ENCODE measurements at regions not wholly inside any gene's neighbourhood (a gene's known extent, or its start where the extent isn't known, plus 50 kb on each side); places are given as distances from the start of the nearest gene placed in this dataset.
"Not testable (repeated sequence)": the region's sequence is repeated elsewhere in the genome, so short reads cannot be mapped to it uniquely, and the experiment has no call there.

DNA sequence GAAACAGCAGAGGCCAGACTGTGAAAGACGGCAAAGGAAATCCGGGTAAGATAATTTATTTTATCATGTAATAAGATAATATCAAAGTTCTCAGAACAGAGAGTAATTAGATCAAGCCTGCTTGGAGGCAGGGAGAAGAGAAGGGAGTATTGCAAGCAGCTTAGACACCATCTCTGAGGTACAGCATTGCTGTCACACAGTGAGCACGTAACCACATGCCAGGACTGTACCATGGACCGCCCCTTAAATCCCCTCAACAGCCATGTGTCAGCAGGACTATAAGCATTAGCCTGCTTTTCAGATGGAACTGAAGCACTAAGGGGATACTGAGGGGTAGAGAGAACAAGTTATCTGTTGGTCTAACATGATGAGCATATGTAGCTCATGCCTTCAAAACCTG lies 141.5 kb downstream of the C6orf118 start:
- DNase-seq (ENCODE audit: low read depth) = no peak

DNA sequence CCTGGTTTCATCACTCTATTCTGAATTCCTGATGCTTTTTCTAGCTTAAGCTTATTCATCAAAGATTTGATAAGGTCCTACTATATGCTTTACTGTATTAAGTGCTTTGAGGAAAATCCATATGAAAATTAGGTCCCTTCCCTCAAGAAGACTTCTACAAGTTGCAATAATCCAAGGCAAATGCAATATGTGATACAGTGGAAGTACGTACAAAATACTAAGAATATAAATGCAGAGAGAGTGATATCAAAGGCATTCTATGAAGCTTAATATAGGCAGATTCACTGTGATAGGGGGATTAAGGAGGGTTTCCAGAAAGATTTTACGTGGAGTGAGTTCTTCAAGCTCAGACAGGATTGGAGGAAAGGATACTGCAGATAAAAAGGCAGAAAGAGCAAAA lies 142.1 kb downstream of the C6orf118 start:
- DNase-seq (ENCODE audit: low read depth) = no peak

DNA sequence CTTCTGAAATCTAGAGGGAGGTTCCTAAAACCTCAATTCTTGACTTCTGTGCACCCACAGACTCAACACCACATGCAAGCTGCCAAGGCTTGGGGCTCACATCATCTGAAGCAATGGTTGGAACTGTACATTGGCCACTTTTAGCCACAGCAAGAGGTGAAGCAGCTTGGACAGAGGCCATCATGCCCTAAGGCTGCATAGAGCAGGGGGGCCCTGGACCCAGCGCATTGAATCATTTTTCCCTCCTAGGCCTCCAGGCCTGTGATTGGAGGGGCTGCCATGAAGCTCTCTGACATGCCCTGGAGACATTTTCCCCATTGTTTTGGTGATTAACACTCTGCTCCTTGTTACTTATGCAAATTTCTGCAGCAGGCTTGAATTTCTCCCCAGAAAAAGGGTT lies 145.9 kb downstream of the C6orf118 start:
- no peak for DNase-seq (ENCODE audit: low read depth)

DNA sequence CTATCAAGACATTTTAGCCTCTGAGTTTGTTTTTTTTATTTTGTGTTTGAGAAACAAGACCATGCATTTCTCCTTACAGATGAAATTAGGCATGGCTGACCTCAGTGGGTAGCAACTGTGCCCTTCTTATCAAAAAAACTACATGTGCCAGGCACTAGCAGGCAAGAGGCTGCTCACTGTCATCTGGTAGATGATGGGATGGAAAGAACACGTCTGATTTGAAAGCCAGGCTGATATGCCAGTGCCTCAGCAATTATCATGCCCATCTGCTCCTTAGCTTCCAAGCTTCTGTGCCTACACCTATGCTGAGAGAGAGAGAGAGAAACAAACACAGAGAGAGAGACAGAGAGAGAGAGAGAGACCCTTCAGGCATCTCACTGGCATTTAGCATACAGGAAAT lies 149.9 kb downstream of the C6orf118 start:
- DNase-seq (ENCODE audit: low read depth) = no peak

DNA sequence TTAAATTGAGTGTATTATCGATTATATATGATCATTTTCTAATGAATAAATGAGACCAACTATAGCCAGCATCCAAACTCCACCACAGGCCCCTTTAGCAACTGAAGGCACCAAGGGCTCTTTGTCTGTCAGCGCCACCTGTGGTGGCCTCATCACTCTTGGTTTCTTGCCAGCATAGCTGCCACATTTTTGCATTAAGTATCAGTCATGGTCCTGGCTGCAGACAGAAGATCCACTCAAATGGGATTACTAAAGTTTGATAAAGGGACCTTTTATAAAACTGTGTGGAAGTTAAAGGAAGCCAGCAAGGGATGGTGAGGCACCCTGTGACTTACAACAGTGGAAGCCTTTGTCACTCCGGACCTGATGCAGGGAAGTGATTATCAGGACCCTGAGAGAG lies 162.9 kb downstream of the C6orf118 start:
- DNase-seq (ENCODE audit: low read depth) = no peak

GRCh38 chr6:165135889-165136288 lies 173.5 kb downstream of the C6orf118 start:
- DNase-seq (ENCODE audit: low read depth) = no peak

DNA sequence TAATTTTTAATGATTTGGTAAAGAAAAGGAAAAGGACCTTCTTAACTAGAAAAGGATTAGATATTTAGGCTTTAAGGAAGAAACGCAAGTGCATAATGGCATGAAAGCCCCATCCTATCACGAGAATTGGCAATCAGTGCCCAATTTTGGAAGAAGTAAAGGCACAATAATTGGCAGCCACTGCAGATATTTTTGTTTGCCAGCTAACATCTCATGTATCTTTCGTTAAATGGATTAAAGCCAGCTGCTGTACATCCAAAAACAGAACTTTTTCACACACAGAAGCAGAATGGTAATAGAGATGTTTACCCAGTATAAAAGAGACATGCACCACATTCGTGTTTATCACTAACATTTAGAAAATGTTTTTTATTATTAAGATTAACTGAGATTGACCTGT lies 180.3 kb downstream of the C6orf118 start:
- no peak for DNase-seq (ENCODE audit: low read depth)

DNA sequence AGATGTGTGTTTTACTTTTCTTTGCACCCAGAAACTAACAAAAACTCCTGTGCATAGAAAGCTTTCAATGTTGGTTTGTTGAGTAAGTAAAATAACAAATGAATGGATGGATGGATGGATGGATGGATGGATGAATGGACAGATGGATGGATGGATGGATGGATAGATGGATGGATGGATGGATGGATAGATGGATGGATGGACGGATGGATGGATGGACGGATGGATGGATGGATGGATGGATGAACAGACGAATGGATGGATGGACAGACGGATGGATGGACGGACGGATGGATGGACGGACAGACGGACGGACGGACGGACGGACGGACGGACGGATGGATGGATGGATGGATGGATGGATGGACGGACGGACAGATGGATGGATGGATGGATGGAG lies 181.7 kb downstream of the C6orf118 start:
- not testable (repeated sequence) for DNase-seq (ENCODE audit: low read depth)

DNA sequence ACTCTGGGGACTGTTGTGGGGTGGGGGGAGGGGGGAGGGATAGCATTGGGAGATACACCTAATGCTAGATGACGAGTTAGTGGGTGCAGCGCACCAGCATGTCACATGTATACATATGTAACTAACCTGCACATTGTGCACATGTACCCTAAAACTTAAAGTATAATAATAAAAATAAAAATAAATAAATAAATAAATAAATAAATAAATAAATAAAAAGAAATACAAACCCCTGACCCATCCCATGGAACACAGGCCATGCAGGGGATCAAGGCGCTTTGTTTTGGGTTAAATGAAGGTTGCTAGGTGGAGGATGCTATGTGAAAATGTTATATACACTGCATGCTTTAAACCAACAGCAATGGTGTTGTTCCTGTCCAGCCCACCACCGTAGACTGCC lies 184.7 kb downstream of the C6orf118 start:
- not testable (repeated sequence) for DNase-seq (ENCODE audit: low read depth)

GRCh38 chr6:165119231-165120020 lies 190.0 kb downstream of the C6orf118 start:
- no peak for DNase-seq (ENCODE audit: low read depth)

DNA sequence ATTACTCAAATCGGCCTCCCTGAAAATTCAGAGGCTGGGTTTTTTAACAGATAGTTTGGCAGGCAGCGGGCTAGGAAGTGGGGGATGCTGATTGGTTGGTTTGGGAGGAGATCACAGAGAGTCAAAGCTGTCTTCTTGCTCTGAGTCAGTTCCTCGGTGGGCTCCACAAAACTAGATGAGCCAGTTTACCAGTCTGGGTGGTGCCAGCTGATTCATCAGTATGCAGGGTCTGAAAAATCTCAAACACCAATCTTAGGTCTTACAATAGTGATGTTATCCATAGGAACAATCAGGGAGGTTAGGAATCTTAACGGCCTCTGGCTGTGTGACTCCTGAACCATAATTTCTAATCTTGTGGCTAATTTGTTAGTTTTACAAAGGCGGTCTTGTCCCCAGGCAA lies 190.7 kb downstream of the C6orf118 start:
- no peak for DNase-seq (ENCODE audit: low read depth)

GRCh38 chr6:165117806-165118205 lies 191.6 kb downstream of the C6orf118 start:
- no peak for DNase-seq (ENCODE audit: low read depth)

DNA sequence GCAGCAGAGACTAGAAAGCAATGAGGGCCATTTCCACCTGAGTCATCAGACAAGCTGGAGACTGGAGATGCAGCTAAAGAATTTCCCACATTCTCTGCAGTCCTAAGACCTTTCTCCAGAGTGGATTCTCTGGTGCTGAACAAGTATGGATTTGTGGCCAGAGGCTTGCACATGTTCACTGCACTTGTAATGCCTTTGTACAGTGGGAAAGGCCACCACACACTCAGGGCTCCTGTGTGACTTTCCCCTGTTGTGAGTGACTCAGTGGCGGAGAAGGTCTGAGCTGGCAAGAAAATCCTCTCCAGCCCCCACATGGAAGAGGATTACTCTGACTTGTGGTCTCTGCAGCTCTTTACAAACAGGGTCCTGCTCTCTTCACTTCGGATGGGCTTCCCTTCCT lies 192.3 kb downstream of the C6orf118 start:
- DNase-seq (ENCODE audit: low read depth) = no peak

DNA sequence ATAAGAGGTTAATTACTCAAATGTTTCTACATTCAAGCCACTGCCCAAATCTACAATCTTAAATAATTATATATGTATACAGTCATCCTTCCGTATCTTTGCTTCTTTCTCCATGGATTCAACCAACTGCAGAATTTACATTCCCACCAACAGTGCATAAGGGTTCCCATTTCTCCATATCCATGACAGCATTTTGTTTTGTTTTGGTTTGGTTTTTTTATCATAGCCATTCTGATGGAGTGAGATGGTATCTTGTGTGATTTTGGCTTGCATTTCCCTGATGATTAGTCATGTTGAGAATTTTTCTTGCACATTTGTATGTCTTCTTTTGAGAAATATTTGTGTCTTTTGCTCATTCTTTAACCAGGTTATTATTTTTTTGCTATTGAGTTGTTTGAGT lies 198.5 kb downstream of the C6orf118 start:
- DNase-seq (ENCODE audit: low read depth) = no peak

GRCh38 chr6:165109011-165109410 lies 200.4 kb downstream of the C6orf118 start:
- no peak for DNase-seq (ENCODE audit: low read depth)

GRCh38 chr6:165106261-165106660 lies 203.1 kb downstream of the C6orf118 start:
- no peak for DNase-seq (ENCODE audit: low read depth)

DNA sequence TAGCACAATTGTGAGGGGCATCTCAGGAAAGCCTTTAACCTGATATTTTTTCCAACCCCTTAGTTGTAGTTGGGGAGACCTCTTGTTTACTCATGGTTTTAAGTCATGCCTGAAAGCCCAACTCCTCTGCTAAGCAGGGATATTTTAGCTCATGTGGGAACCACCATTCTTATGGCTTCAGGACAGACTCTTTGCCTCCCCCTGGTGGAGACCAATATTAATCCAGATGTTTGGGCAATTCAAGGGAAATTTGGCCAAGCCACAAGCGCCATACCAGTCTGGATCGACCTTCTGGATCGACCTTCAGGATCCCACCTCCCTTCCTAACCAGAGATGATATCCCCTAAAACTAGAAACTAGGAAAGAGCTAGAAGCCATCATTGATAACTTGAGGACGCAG lies 211.2 kb downstream of the C6orf118 start:
- DNase-seq (ENCODE audit: low read depth) = no peak

DNA sequence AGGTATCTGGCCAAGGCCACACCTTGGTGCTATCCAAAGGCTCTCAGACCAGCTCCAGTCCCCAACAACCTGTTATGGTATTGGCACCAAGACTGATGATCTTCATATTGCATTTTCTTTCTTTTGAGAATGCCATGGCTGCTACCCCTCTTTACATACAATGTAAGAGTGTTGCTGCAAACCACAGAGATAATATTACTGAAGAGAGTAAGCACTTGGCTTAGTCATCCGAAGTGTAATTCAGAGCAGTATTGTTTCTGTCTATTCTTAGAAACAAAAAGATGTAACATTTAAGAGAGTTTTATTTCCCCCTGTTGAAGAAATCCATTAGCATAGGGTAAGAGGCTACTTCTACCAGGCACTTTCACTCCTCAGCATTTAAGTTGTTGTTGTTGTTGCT lies 212.5 kb downstream of the C6orf118 start:
- DNase-seq (ENCODE audit: low read depth) = no peak

GRCh38 chr6:165096209-165096608 lies 213.2 kb downstream of the C6orf118 start:
- DNase-seq (ENCODE audit: low read depth) = no peak

GRCh38 chr6:165092881-165093595 lies 216.4 kb downstream of the C6orf118 start:
- no peak for DNase-seq (ENCODE audit: low read depth)

- DNase-seq (ENCODE audit: low read depth) = no peak
Measured at GRCh38 chr6:165091121-165091785, 218.2 kb downstream of the C6orf118 start.

DNA sequence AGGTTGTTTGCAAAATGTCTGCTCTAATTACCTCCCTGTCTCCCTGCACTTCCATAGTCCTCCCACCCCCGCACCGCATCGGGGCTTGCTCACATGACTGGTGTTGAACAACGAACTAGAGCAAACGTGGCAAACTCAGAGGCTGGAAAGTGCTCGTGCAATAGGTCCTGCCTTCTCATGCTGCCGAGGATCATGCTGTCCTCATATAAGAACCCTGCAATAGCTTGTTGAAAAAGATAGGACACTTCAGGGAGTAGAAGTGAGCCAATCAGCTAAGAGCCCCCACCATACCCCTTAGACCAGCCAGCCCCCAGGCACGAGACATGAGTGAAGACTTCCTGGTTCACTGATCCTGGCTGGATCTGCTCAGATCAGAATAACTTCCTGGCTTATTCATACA lies 219.2 kb downstream of the C6orf118 start:
- no peak for DNase-seq (ENCODE audit: low read depth)

DNA sequence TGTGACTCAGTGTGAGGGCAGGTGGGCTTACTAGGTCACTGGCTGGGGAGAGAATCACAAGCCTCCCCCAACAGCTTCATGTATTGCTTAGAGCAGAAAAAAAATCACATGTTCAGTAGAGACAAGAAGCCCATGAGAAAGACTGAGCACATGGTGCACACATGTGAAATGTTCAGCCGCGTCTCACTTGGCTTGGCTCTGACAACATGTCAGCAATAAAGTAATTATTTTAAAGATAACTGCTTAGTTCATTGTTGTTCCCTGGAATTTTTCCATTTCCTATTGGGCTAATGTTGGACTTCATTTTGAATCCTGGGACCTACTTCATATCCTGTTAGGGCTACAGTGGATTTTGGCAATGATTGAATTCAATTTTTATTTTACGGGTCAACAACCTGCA lies 222.6 kb downstream of the C6orf118 start:
- no peak for DNase-seq (ENCODE audit: low read depth)
